ENCODE measurements at regions not wholly inside any gene's neighbourhood (a gene's known extent, or its start where the extent isn't known, plus 50 kb on each side); places are given as distances from the start of the nearest gene placed in this dataset.

GRCh38 chr2:125175415-125175814, 1150.3 kb downstream of the CNTNAP5 start:
- no peak for DNase-seq (ENCODE audit: low spot score)
- ChIA-PET POLR2A (no interaction called here), CTCF (ENCODE audit: low intra/inter-chr PET ratio, low total read pairs) (no interaction called here)
- Histone ChIP-seq H4K20me1 (ENCODE audit: insufficient read depth, low read length) (no peaks in the 10 kb centered on the region), H3K36me3 (replicated peaks in 1 of 2; ENCODE audit: control insufficient read depth in 1 of 2, insufficient read depth in 2 of 2, low read length in 2 of 2) (no peaks in the 10 kb centered on the region), H3K4me2 (ENCODE audit: low read depth, low read length) (no peak overlapping the region), H3K9ac (ENCODE audit: insufficient read depth, low read depth, low read length) (no peak overlapping the region), H3K9me3 (ENCODE audit: low read length) (peaks cover 57% of the 10 kb centered on the region), H3K4me3 (replicated peaks in 1 of 3; ENCODE audit: insufficient read depth in 1 of 3, low read depth in 2 of 3, low read length in 3 of 3) (no peak overlapping the region), H3K79me2 (ENCODE audit: insufficient read depth, low read length) (no peaks in the 10 kb centered on the region), H3K27ac (ENCODE audit: extremely low read length, insufficient read depth, low read length) (no peak overlapping the region), H3K27me3 (ENCODE audit: control insufficient read depth in 1 of 2, insufficient read depth in 2 of 2, low read length in 2 of 2) (no peaks in the 10 kb centered on the region), H3K4me1 (ENCODE audit: insufficient read depth, low read length) (no peaks in the 10 kb centered on the region), H2AFZ (ENCODE audit: low read length) (no peak overlapping the region)
- ATAC-seq, result no peak
- in situ Hi-C loops (cut with HindIII; ENCODE audit: extremely low pct_ligation_motif_present, low pct_unique_long_range_greater_than_20kb) (no loop called here), intact Hi-C loops (cut with micrococcal nuclease; ENCODE audit: unreplicated experiment) (no loop called here)
- 11% methylated on average over 1 of the region's 1 CpG for WGBS (ENCODE audit: low lambda C conversion rate)
- TF ChIP-seq YY1 (IDR thresholded peaks at IDR 0.05; ENCODE audit: insufficient read depth, insufficient replicate concordance, low read depth, low read length), result no peak
- TF ChIP-seq ZNF430 (CRISPR knock-in tag; IDR thresholded peaks at IDR 0.05), result no peak
- TF ChIP-seq PLSCR1 (CRISPR knock-in tag; IDR thresholded peaks at IDR 0.05; ENCODE audit: borderline replicate concordance), result no peak
- TF ChIP-seq ZBTB40 (IDR thresholded peaks at IDR 0.05), result no peak
- TF ChIP-seq ZBTB40 (CRISPR knock-in tag; IDR thresholded peaks at IDR 0.05), result no peak
- TF ChIP-seq ARID3A (IDR thresholded peaks at IDR 0.05; ENCODE audit: low read depth, low read length), result no peak
- no peak for TF ChIP-seq THAP8 (CRISPR knock-in tag; IDR thresholded peaks at IDR 0.05; ENCODE audit: borderline replicate concordance)
- no peak for TF ChIP-seq MAFF (IDR thresholded peaks at IDR 0.05; ENCODE audit: low read depth, low read length)
- no peak for TF ChIP-seq FOXC1 (CRISPR knock-in tag; IDR thresholded peaks at IDR 0.05; ENCODE audit: borderline replicate concordance)
- no peak for TF ChIP-seq ZNF709 (CRISPR knock-in tag; IDR thresholded peaks at IDR 0.05)
- no peak for FAIRE-seq
- no TSS peak for BruUV-seq (replicated peaks)

Data from HepG2 (cell line).